Posterior cingulate gyrus (tissue), 11 donors: ENCODE measurements at regions not wholly inside any gene's neighbourhood (a gene's known extent, or its start where the extent isn't known, plus 50 kb on each side); places are given as distances from the start of the nearest gene placed in this dataset.
A peak's percentile ranks its signal among the peaks of the same experiment; 100 is the strongest.
"Not testable (repeated sequence)": the region's sequence is repeated elsewhere in the genome, so short reads cannot be mapped to it uniquely, and the experiment has no call there.

ENCODE experiments used
- DNase-seq, 10 donors: peaks; one replicate each; pipeline versions ENCODE4 v3.0.0 to v3.0.0-alpha.2; 2020 to 2021; ENCODE audit warnings: mixed read lengths in 3 of 10
- intact Hi-C: fragments of 100-400 bp; cut with DNase I; formaldehyde crosslinking; loops from one replicate; pipeline ENCODE4 v1.15.1; 2023

- intact Hi-C loops: no loop called here
- peak; percentile 66 to 96 (median 72) for DNase-seq
Measured at GRCh38 chr12:124381456-124382296, 86.8 kb downstream of the RFLNA start.

- intact Hi-C loops: no loop called here
- no peak for DNase-seq
Measured at GRCh38 chr12:124380796-124381455, 86.0 kb downstream of the RFLNA start.

GRCh38 chr12:124379938-124380754 is 85.3 kb downstream of the RFLNA start:
- peak in 6 of 10 donors; percentile 56 to 95 (median 68) for DNase-seq
- intact Hi-C loops: no loop called here

- intact Hi-C loops: no loop called here
- peak in 1 of 10 donors; percentile 66 for DNase-seq
Measured at GRCh38 chr12:124379379-124379937, 84.6 kb downstream of the RFLNA start.

- intact Hi-C loops: no loop called here
- peak in 1 of 10 donors; percentile 53 for DNase-seq
Measured at GRCh38 chr12:124378926-124379325, 84.0 kb downstream of the RFLNA start.

- intact Hi-C loops: no loop called here
- no peak for DNase-seq
Measured at GRCh38 chr12:124377981-124378509, 83.2 kb downstream of the RFLNA start.

GRCh38 chr12:124376435-124376834 is 81.5 kb downstream of the RFLNA start:
- no peak for DNase-seq
- intact Hi-C loops: no loop called here

GRCh38 chr12:124375789-124376175 is 80.9 kb downstream of the RFLNA start:
- intact Hi-C loops: no loop called here
- DNase-seq: no peak

- DNase-seq: no peak
- intact Hi-C loops: no loop called here
Measured at GRCh38 chr12:124375141-124375788, 80.4 kb downstream of the RFLNA start.

GRCh38 chr12:124374567-124374966 is 79.7 kb downstream of the RFLNA start:
- no peak for DNase-seq
- intact Hi-C loops: no loop called here

GRCh38 chr12:124374147-124374546 is 79.3 kb downstream of the RFLNA start:
- intact Hi-C loops: no loop called here
- DNase-seq: peak in 1 of 10 donors; percentile 59

- DNase-seq, intact Hi-C loops: not testable (repeated sequence)
Measured at GRCh38 chr12:124373701-124374100, 78.8 kb downstream of the RFLNA start.

- intact Hi-C loops: no loop called here
- no peak for DNase-seq
Measured at GRCh38 chr12:124372831-124373230, 77.9 kb downstream of the RFLNA start.

GRCh38 chr12:124371970-124372555 is 77.2 kb downstream of the RFLNA start:
- intact Hi-C loops: no loop called here
- no peak for DNase-seq

- intact Hi-C loops: no loop called here
- DNase-seq: no peak
Measured at GRCh38 chr12:124371366-124371765, 76.5 kb downstream of the RFLNA start.

- DNase-seq: no peak
- intact Hi-C loops: no loop called here
Measured at GRCh38 chr12:124370851-124371250, 76.0 kb downstream of the RFLNA start.

GRCh38 chr12:124370384-124370783 is 75.5 kb downstream of the RFLNA start:
- intact Hi-C loops: no loop called here

GRCh38 chr12:124369827-124370378 is 75.0 kb downstream of the RFLNA start:
- peak in 4 of 10 donors; percentile 47 to 94 (median 64) for DNase-seq
- intact Hi-C loops: loop anchor here (2.0 to 5.0 kb wide), 2 partner anchors 19 to 402 kb away; no protein-coding TSS in a partner anchor

More at GRCh38 chr12:124370384-124370783, 75.5 kb downstream of the RFLNA start:
- DNase-seq: no peak
